ENCODE measurements at regions not wholly inside any gene's neighbourhood (a gene's known extent, or its start where the extent isn't known, plus 50 kb on each side); places are given as distances from the start of the nearest gene placed in this dataset.
A peak's percentile ranks its signal among the peaks of the same experiment; 100 is the strongest.

GRCh38 chrX:45722471-45722870 is 521.8 kb upstream of the DIPK2B start:
- DNase-seq: no peak

GRCh38 chrX:45719751-45720501 is 519.2 kb upstream of the DIPK2B start:
- no peak for DNase-seq

DNA sequence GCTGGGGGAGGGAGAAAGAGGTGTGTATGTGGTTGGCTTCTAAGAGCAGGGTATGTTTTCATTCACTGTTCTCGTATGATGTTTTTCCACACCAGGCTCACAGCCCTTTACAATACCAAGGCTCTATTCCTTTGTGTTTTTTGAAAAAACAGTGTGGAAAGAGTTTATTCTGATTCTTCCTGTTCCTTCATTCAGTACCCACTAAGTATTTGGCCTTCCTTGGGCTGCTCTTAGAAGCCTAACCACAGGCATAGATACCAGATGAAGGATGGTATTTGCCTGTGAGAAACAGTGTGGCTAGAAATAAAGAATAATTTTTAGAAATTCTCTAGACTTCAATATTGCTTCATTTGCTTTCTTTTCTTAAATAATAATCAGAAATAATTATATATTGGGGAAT is 518.0 kb upstream of the DIPK2B start:
- DNase-seq: no peak

GRCh38 chrX:45716750-45717149 is 516.1 kb upstream of the DIPK2B start:
- no peak for DNase-seq

DNA sequence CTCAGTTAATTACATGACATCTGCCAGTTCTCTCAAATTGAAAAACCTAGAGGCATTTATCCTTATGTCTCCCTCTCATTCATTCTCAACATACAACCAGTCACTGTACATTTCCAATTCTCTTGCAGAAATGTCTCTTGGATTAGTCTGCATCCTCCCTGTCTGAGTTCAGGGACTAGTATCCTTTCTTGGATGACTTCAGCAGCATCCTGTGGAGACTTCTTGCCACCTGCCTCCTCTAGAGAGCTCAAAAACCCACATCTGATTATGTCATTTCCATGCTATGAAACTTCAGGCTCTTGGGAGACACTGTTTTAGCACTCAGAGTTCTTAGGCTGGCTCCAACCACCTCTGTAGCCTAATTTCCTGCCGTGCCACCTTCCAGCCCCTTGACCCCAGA is 515.1 kb upstream of the DIPK2B start:
- no peak for DNase-seq

GRCh38 chrX:45714866-45715265 is 514.2 kb upstream of the DIPK2B start:
- peak in 1 of 2 donors; percentile 14 for DNase-seq

DNA sequence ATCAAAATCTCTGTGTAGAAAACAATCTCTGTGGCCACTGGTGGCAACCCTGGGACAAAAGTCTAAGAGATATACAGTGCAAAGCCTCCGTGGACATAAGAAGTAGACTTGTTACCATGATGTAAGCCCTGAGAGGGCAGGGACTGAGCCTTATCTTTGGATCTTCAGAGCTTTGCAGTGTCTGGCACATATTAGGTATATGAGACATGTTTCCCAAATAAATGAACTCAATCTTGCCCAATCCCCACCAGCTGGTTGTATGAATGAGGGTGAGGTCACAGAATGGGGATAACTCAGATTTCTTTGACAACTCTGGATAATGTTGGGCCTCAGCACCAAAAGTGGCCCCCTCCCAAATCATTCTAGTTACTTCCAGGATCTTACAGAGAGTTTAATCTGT is 511.4 kb upstream of the DIPK2B start:
- no peak for DNase-seq

DNA sequence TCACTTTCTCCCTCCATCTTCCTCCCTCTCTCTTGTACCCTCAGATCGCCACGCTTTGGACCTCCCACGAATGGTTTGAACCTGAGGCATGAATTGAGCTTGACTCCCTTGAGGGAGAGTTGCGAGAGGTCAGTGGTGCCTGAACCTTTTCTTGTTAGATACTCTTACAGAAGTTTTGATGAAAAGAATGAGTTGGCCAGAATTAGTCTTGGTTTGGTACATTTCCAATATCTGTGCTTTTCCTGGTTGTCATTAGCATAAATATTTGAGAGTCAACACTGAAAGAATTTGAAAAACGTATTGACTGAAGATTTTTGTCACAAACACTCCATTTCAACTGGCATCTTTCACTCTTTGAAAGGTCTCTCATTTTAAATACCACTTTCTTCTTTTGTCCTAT is 510.6 kb upstream of the DIPK2B start:
- no peak for DNase-seq

GRCh38 chrX:45710081-45710801 is 509.6 kb upstream of the DIPK2B start:
- peak; percentile 58 for DNase-seq

DNA sequence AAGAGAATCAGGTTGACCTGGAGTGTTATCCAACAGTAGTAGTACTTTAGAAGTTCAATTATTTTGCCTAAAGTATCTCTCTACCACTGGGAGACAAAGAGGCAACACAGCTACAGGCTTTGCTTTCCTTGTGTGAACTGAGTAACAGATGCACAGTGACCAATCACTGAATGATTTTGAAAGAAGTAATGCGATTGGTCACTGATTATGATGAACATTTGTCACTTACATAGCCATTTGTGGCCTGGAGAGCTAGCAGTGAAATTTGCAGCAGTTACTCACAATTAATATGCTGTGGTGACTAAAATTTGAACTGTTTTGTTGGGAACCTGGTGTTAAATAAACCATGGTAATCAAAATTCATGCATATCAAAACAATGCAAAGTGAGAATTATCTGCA is 508.7 kb upstream of the DIPK2B start:
- no peak for DNase-seq

DNA sequence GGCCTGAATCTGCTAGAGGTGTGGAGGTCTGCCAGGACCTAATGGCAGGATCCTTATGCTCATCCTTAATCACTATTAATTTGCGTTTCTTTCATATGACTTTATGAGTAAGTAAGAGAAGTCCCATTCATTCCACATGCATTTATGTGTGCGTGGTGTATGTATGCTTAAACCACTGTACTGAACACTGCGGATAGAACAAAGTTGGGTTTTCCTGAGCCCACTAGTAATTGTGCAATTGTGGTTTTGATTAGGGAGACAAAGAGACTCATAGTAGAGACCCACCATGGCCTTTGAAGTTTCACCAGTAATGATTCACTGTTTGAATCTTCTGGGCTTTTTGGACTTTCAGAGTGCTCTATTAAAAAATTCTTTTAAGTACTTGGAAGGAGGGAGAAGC is 498.5 kb upstream of the DIPK2B start:
- no peak for DNase-seq

DNA sequence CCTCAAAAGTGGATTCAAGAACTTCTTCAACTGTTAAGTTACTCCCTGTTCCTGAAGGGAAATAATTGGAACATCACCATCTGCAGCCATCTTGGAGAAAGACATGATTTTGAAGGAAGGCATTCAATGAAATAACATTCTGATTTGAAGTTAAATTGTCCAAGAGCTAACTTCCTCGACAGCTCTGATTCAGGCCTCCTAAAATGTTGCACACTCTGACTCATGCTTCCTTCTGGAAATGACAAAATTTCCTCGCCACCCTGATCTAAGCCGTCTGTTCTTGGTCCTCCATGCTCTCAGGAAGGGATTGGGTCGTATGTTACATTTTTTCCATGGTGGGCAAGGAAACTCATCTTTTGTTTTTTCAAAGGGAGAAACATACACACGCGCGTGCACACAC is 496.9 kb upstream of the DIPK2B start:
- no peak for DNase-seq

GRCh38 chrX:45696736-45697135 is 496.1 kb upstream of the DIPK2B start:
- no peak for DNase-seq

DNA sequence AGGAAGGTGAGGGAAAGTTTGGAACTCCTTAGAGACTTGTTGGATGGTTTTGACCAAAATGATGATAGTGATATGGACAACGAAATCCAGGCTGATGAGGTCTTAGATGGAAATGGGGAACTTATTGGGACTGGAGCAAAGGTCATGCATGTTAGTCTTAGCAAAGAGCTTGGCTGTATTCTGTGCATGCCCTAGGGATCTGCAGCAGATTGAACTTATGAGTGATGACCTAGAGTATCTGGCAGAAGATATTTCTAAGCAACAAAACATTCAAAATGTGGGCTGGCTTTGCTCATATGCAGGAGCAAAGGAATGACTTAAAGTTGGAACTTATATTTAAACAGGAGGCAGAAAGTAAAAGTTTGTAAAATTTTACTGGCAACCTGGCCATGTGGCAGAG is 489.3 kb upstream of the DIPK2B start:
- no peak for DNase-seq

- no peak for DNase-seq
Observed at GRCh38 chrX:45683914-45684313, 483.2 kb upstream of the DIPK2B start.

DNA sequence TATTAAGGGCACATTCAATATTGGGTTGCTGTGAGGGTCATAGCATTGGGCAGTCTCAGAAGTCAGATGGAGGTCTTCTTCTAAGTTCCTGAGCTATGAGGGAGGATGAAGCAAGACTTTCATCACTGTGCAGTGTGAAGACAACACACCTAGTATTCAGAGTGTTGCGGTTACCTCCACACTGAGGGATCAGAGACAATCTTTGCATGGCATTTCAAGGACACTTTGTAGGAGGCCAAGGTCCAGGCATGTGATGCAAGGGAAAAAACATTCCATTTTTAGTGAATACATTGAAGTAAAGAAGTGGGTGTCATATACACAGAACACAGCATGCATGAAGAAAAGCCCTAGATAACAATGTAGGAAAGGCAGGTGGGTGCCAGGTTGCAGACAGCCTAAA is 481.2 kb upstream of the DIPK2B start:
- DNase-seq: no peak

DNA sequence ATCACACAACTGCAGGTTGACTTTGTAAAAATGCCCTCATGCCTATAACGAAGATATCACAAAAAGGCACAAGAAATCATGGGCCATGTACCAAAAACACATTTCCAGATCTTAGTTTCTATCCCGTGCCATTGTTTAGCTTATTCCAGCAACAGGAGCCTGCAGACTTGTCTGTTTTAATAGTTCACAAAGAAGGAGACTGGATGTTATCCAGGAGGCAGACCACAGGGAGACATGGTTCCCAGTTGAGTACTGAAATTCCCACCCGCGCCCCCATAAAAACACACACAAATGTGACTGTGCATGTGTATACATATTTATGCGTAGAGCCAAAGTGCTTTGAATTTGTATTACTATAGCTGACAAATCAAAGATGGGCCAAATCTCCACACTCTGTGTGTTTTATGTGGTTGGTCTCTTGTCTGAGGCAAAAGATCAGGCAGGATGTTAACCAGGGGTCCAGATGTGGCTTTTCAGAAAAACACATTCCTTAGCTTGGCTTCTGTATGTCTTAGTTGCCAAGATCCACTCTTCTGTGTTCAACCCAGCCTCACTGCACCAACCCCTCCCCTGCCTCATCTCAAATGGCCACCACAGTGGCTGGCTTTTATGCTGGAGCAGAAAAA is 469.2 kb upstream of the DIPK2B start:
- DNase-seq: no peak

- DNase-seq: no peak
Observed at GRCh38 chrX:45668686-45669443, 468.2 kb upstream of the DIPK2B start.

- DNase-seq: no peak
Observed at GRCh38 chrX:45667666-45668065, 467.0 kb upstream of the DIPK2B start.

DNA sequence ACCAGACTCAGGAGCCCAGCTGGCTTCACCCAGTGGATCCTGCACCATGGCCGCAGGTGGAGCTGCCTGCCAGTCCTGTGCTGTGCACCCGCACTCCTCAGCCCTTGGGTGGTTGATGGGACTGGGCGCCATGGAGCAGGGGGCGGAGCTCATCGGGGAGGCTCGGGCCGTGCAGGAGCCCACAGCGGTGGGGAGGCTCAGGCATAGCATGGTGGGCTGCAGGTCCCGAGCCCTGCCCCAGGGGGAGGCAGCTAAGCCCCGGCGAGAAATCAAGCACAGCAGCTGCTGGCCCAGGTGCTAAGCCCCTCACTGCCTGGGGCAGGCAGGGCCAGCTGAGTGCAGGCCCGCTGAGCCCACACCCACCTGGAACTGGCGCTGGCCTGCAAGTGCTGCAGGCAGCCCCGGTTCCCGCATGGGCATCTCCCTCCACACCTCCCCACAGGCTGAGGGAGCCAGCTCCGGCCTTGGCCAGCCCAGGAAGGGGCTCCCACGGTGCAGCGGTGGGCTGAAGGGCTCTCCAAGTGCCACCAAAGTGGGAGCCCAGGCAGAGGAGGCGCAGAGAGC is 464.1 kb upstream of the DIPK2B start:
- no peak for DNase-seq

- no peak for DNase-seq
Observed at GRCh38 chrX:45660477-45660876, 459.8 kb upstream of the DIPK2B start.

- DNase-seq: no peak
Observed at GRCh38 chrX:45633419-45633818, 432.7 kb upstream of the DIPK2B start.

DNA sequence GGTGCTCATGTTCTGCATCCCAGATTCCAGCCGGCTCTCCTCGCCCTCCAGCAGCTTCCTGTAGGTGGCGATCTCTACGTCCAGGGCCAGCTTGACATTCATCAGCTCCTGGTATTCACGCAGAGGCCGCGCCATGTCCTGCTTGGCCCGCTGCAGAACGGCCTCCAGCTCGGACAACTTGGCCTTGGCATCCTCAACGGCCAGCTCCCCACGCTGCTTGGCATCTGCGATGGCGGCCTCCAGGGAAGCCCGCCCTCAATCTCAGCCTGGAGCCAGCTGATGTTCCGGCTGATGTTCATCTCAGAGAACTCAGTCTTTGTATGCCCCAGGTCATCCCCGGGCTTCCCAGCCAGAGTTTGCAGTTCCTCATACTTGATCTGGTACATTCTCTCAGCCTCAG is 431.8 kb upstream of the DIPK2B start:
- no peak for DNase-seq

Measured in stimulated activated CD4-positive, alpha-beta T cell treated with anti-CD3 and anti-CD28 coated beads, Interleukin-2, amount 100 ng/mL, for 24 hours (primary cell).